GM21423 (cell line): ENCODE measurements at regions not wholly inside any gene's neighbourhood (a gene's known extent, or its start where the extent isn't known, plus 50 kb on each side); places are given as distances from the start of the nearest gene placed in this dataset.
A peak's percentile ranks its signal among the peaks of the same experiment; 100 is the strongest.

Experiments
- ATAC-seq: cut with Tn5 transposase; IDR thresholded peaks from one replicate; pipeline ENCODE4 v1.9.1; 2021; ENCODE audit warnings: mild to moderate bottlenecking, moderate library complexity; ENCODE audit not compliant: unreplicated experiment

DNA sequence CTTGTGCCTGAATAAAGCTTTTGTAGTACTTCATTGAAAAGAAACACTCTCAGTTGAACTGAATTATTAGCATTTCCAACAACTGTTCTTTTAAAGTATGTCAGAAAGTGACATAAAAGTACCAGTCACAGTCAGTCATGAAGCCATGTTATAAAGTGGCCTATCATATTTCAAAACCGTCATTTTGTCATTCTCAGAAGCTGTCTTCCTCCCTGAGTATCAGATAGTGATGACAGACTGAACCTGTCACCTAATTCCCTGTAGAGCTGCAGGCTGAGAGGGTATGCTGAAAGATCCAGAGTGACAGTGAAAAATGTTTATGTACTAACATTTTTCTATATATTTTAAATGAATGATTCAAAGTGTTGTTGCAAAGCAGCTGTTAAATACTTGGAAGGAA lies 1121.7 kb upstream of the PRMT6 start:
- ATAC-seq = no peak

DNA sequence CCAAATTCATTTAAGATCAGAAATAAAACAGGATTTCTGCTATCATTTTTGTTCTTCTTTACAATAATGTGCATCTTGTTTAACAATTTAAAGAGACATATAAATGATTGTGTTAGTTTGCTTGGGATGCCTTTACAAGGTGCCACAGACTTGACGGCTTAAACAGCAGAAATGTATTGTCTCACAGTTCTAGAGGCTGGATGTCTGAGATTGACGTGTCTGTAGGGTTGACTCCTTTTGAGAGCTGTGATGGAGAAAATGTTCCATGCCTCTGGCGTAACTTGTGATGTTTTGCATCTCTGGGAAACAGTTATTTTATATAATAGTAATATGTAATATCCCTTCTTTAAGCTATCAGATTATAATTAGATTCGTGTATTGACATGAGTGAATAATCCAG lies 1091.6 kb upstream of the PRMT6 start:
- ATAC-seq = no peak

DNA sequence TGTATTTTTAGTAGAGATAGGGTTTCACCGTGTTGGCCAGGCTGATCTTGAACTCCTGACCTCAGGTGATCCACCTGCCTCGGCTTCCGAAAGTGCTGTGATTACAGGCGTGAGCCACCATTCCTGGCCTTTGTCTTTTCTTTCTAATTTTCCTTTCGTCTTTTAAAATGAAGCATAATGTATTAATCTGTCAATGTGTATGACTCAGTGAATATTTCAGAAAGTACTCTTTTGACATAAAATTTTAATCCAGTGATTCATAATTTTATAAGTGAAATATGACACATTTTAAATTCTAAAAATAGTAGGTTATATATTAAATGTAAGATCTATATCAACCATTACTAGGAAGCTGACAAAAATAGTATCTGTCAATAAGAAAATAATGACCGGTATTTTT lies 1059.0 kb upstream of the PRMT6 start:
- ATAC-seq = no peak

DNA sequence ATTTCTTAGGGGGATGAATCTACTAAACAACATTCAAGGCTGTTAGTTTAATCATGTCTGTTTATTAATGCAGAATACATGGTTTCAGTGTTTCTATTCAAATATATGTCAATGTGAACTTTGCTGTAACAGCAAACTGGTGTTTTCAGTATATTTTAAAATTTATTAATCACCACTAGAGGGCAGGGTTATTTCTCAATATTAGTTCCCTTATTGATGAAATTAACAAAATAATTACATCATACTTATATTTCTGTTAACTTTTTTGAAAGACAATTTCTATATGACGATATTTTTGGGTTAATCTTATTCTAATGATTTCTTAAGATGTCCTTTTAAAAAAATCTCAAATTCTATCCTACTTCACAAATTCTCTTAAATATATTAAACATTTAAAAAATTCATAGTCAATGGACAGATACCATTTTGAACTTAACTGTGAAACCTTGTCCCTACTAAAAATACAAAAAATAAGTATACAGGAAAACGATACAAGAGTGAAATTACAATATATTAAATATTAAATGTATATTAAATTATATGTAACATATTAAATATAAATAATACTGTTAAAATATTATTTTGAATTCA lies 1034.1 kb upstream of the PRMT6 start:
- ATAC-seq = no peak

- no peak for ATAC-seq
Observed at GRCh38 chr1:106027871-106028270, 1028.6 kb upstream of the PRMT6 start.

DNA sequence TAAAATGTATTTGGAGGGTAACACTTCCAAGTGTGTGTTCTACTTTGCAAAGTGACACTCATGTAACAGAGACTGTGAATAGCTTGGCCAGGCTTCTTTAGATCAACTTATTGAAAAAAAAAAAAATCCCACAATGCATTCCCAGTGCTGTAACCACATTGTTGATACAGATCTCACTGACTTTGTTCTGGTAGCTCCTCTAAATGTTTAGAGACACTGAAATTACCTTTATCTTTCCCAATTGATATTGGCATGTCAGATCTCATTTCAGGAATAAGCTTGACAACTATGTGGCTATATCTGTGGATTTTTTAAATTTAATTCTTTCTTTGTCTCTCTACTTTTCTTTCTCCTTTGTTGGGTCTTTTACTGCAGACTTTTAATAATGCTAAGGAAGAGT lies 1018.9 kb upstream of the PRMT6 start:
- no peak for ATAC-seq

DNA sequence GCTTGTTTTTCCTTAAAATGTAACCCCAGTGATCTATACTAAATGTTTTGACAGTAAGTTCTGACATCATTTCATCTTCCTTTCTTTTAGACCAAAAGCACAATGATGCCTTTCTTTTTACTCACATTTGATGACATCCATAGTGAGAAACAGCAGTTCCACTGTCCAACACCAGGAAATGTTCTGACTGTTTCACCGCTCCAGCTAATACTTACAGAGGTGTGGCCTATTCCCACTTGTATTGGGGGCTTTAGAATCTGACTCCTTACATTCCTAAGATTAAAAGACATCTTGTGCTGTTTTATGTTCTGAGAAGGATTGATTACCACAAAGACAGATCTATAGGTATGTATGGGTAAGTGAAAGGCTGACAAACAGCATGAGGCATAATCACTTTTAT lies 1018.2 kb upstream of the PRMT6 start:
- ATAC-seq = no peak

GRCh38 chr1:106043971-106044370 lies 1012.5 kb upstream of the PRMT6 start:
- ATAC-seq = no peak

DNA sequence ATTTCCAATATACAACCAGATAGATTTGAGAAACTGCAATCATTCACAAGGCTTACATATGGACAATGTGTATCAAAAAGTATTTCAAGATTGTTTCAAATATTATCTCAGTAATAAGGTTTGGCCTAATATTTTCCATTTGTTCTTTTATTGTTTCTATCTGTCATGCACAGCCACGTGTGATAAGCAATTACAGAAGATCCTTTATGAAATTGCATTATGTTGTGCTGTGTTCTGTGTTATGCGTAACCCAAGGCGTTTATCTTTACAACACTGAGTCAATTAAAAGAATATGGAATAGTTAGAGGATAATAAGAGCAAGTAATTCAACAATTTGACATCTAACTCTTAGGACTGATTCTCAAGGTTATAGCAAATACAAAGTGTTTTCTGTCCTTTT lies 1009.3 kb upstream of the PRMT6 start:
- no peak for ATAC-seq

DNA sequence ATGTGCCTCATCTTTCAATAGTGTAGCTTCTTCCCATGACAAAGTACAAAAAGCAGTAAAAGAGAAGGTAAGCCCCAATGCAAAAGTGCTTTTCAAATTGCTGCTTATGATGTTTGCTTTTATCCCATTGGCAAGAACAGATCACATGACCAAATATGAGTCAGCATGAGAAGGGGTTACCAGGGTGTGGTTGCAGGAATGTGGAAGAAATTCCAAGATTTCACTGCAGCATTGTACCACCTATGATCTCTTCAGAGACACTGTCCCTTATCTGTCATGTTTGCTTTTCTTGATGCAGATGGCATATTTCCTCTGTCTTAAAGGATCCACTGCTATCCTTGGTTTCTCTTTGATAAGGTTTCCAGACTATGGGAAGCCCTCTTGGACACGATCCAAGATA lies 1006.9 kb upstream of the PRMT6 start:
- no peak for ATAC-seq

DNA sequence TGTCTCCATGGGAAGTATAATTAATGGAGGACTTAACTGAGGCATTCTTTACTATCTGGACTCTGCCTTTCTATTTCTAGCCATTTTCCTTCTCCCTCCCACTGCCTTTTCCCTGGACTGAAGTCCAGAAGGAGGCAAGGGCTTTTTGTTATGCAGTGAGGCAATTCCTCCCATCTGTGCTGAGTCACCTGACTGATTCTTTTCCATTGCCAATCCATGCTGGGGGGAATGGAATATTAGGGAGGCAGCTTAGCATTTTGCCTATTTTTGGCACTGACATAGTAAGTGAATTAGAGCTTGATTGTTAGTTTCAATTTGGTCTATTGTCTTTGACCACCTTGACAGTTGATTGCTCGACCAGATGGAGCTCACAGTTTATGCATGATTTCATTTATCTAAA lies 1000.6 kb upstream of the PRMT6 start:
- no peak for ATAC-seq

GRCh38 chr1:106061586-106062495 lies 994.6 kb upstream of the PRMT6 start:
- no peak for ATAC-seq

GRCh38 chr1:106063510-106063909 lies 993.0 kb upstream of the PRMT6 start:
- no peak for ATAC-seq

- ATAC-seq = peak; percentile 71
Observed at GRCh38 chr1:106072909-106073600, 983.4 kb upstream of the PRMT6 start.

GRCh38 chr1:106080608-106081325 lies 975.7 kb upstream of the PRMT6 start:
- ATAC-seq = no peak

DNA sequence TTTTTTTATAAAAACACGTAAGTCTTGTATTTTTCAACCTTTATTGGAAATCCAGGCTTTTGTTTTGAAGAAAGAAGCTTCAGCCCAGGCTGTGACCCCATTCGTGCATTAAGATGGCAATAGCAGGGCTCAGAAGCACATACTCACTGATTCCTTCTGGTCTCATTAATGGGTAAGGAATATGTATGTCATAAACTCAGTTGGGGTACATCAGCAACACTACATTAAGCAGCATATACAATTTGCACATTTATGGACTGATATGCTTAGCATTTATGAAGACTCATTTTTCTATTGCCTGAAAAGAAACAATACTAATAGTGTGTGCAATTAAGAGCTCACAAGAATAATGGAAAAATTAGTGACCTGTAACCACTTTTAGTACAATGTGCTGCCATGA lies 945.4 kb upstream of the PRMT6 start:
- ATAC-seq = no peak

DNA sequence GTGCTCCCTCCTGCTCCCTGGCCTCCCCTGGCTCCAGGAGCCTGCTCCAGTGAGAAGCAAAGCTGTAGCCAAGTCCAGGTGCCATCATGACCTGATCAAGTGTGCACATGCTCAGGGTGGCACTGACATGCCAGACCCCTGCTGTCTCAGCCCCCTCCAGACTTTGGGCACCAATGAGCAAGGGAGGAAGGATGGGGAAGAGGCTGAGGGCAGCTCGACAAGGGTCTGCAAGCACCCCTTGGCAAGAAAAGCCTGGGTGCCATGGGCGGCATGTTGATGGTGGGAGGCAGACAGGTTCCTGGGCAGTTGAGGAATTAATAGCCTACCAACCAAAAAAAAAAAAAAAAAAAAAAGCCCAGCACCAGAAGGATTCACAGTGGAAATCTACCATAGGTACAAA lies 942.6 kb upstream of the PRMT6 start:
- no peak for ATAC-seq

GRCh38 chr1:106120789-106121188 lies 935.7 kb upstream of the PRMT6 start:
- no peak for ATAC-seq

DNA sequence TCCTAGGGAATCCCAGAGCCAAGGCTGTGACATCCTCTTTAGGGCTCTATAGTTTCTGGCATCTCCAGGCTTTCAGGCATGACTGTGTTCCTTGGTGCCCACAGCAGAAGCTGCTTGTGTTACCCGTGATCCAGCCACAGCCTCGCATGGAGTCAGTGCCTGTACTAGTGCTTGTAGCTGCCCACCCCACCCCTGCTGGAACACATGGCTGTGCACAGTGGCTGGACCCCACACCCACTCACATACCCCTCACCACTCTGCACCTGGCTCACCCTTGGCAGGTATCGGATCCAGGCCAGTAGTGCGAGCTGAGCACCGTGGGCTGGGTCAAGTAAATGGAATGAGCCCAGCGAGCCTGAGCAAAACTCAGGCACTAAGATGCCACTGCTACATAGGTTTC lies 934.7 kb upstream of the PRMT6 start:
- ATAC-seq = no peak

- ATAC-seq = no peak
Observed at GRCh38 chr1:106134561-106134960, 921.9 kb upstream of the PRMT6 start.

- ATAC-seq = no peak
Observed at GRCh38 chr1:106173101-106173500, 883.4 kb upstream of the PRMT6 start.
